Pons (tissue), 1 donor: ENCODE measurements at regions not wholly inside any gene's neighbourhood (a gene's known extent, or its start where the extent isn't known, plus 50 kb on each side); places are given as distances from the start of the nearest gene placed in this dataset.

Experiments used
- DNase-seq: peaks from one replicate; pipeline ENCODE4 v3.0.0-alpha.2; 2016; ENCODE audit warnings: low spot score

DNA sequence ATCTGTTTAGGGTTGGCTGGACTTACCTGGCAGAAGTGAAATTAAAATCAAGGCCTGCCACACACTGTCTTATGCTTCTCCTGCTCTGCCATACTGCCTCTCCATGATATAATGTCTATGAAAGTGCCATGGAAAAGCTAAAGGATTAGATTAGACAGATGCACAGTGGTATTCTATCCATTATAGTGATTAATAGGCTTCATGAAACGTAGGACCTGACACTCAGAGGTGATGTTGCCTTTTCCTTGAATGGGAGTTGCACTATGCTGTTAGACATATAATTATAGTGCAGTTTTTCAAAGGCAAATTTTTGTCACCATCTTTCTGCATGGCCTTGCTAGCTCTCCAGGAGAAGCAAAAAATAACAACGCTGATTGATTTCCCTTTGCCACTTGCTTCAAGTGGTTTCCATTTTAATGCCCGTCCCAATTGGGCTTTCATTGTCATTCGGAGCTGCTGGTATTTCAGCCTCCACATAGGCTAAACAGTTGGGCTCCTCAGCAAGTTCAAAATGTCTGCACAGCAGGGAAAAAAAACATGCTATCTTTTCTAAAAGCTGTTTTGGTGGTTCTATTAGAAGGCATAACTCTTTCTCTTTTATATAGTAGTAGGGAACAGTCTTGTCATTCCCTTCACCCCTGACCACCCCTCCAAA, 502.8 kb upstream of the GOT2 start:
- DNase-seq, result no peak

DNA sequence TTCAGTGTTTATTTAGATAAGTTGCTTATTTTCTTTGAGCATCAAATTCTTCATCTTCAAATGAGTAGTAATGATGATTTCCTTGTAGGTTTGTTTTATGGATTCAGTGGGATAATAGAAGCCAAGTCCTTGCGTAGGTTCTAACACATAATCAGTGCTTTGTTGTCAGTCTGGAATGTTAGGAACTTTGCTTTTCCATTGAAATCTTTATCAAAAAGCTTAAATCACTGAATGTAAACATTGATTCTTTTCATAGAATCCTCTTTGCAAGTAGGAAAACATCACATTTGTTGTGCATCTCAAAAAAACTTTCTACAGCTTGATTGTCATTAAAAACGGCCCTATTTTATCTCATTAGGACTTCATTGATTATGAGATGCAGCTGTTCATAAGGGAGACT, 490.3 kb upstream of the GOT2 start:
- DNase-seq, result no peak

DNA sequence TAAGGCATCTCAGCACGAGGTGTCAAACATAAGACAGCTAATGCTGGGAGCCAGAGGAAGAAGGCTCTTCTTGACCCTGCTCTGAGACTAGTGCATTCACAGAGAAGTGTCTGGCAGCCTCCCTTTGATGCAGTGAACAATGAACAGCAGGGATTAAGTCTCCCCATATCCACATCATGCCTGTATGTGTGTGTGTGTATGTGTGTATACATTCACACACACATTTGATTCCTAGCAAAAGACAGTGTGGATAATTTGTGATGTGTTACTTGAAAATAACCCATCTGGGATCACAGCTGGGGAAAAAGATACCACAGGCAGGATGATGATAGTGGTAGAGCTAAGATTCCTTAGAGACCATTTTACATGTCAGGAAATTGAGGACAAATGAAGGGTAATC, 485.9 kb upstream of the GOT2 start:
- no peak for DNase-seq

DNA sequence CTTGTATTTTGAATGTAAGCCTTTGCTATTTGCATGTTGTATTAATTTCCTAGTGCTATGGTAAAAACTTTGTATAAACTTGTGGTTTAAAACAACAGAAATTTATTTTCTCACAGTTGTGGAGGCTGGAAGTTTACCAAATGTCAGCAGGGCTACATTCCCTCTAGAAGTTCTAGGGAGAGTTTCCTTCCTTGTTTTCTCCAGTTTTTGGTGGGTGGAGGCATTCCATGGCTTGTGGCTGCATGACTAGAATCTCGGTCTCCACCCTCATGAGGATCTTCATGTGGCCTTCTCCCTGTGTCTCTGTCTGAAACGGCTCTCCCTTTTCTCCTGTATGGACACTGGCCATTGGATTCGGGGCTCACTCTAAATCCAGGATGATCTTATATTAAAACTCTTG, 482.2 kb upstream of the GOT2 start:
- no peak for DNase-seq

DNA sequence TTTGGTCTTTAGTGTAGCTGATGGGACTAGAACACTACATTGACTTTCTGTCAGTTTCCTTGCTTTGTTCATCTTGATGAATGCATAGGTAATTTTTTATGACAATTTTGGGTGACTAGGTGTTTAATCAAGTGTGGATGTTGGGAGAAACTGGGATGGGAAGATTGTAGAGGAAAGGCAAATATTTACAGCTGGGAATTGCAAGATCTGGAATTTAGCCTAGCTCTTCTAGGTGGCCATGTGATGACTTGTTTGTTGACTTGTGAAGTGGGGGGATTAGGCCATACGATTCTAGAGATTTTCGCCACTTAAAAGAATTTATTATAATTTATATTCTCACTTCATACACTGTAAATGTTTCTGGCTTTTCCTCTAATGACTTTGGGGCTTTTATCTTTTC, 480.3 kb upstream of the GOT2 start:
- no peak for DNase-seq

DNA sequence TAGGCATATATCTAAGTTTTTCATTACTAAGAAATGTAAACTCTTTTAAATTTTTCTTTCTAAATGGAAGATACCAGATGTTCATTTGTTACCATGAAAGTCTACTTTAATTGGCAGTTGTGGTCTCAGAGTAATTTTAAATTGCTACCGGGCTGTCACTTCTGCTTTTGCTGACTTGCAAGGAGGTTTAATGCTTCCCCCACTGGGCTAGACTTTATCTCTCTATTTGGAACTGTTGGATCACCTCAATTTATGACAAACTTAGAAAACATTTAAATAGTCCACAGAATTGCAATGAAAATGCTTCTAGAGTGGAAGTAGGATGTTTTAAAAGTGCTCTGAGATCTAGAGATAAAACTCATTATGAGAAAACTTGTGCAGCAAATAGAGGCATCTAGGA, 479.8 kb upstream of the GOT2 start:
- DNase-seq, result no peak

DNA sequence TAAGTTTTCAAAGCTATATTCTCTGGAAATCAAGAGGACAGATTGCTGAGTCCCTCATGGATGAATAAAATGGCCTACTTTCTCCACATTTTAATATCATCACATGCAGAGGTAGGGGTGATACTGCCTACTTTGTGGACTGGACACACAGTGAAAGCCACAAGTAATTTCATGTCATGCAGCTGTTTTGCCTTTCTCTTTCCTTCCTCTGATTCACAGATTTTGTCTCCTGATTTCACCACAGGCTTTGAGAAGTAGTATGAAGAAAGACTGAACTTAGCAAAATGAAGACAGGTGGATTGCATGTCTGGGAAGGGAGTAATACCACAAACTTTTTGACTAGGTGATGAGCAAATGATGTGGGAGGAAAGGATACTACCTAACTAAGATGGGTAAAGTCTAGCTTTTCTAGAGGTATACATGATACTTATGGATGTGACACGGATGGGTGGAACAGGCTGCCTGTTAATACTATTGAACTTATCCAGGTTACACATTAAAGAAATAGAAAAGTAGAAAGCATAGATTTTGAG, 478.4 kb upstream of the GOT2 start:
- no peak for DNase-seq

DNA sequence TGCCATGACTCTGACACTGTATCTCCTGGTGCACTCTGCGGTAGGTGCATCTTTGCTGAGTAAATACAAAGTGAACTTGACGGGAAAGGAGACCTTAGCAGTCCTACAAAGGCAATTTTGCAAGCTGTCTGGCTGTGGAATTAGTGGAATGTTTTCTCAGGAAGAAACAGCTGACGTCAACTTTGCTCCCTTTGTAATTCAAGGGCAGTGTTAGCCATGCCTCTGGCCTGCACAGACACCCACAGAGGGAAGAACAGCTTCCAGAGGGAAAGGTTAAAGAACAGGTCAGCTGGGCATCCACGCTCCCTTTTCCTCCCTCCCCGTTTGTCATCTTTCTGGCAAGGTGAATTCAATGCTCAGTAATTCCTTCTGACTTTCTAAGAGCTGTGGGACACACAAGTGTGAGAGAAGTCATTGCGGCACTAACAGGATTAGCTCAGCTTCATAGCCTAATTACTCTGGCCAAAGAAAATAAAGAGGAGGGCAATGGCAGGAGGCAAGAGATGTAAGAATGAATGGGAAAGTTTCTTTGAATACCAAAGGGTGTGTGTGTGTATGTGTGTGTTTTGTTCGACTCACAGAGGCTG, 476.9 kb upstream of the GOT2 start:
- peak; percentile 19 for DNase-seq

DNA sequence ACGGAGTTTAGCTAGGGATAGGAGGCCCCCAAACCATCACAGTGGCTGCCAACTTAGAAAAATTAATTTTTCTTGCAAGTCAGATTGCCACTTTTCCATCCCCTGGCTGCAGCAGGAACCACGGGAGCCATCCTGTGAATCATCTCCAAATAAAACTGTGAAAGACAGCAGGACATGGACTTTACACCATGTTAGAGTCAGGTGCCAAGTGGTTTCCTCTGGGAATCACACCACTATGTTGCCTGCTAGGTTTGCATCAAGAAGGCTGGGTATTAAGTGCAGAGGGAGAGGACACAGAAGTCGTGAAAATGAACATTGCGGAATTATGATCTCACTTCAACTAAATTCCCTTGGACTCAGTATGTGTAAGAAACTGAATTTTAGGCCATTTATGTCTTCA, 471.3 kb upstream of the GOT2 start:
- DNase-seq, result no peak

DNA sequence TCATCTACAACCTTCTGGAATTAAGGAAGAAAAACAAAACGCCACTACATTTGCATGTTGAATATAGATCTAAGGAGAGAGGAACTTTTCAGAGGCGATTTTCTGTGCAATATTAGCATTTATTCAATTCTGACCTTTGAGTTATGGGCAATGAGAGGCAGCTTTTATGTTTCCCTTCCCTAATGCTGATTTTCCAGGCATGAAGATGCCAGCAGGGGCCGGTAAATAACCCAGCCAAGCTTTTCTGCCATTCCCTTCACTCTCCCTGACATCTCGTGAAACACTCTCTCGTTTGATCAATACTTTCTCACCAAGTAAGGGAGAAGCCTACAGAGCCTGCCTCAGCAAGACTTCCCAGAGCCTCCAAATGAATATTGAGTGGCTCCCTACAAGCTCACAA, 470.5 kb upstream of the GOT2 start:
- DNase-seq, result no peak

DNA sequence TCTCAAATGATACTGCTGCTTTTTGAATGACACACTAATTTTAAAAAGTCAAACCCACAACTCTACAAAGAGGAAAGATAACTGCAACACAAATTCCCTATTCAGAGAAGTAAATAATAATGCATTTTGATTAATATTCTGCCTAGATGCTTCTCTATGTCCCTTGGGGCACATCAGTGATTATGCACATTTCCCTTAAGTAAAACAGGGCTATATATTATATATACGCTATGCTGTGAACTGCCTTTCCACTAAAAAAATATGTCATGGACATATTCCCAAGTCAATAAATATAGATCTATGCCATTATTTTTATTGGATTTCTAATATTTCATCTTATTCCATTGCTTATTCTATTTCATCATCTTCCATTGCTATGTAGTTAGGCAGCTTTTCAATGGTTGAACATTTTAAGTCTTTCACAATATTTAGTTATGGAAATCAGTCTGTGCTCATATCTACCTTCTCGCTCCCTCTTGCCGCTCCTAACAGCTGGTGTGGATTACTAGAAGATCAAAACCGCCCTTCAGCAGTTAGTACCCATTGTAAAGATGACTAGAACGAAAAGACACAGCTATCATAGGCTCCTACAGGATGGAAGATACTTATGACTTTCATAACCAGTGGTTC, 468.2 kb upstream of the GOT2 start:
- no peak for DNase-seq

DNA sequence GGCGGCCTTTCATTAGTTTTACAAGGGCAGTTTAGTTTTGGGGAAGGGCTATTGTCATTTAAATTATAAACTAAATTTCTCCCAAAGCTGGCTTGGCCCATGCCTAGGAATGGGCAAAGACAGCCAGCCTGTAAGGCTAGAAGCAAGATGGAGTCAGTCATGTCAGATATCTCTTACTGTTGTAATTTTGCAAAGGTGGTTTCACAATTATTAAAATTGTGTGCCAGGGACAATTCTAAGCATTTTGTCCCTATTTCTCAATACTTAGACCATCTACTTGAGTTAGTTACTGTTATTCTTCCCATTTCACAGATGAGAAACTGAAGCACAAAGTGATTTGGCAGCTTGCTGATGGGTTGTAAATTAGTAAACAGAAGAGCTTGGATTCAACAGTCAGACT, 467.7 kb upstream of the GOT2 start:
- no peak for DNase-seq

DNA sequence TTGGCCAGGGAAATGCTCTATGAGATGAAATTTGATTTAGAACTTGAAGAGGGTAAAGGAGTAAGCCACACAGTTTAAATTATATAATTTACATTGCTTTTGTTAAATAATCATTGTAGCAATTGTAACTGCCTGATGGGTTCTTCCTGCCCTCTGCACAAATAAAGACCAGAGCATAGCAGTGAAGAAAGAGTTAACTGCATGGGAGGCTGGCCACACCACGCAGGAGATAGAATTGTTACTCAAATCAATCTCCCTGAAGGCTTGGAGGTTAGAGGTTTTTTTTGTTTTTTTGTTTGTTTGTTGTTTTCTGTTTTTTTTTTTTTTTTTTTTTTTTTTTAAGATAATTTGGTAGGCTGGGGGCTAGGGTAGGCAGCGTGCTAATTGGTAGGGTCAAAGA, 467.0 kb upstream of the GOT2 start:
- DNase-seq, result no peak

DNA sequence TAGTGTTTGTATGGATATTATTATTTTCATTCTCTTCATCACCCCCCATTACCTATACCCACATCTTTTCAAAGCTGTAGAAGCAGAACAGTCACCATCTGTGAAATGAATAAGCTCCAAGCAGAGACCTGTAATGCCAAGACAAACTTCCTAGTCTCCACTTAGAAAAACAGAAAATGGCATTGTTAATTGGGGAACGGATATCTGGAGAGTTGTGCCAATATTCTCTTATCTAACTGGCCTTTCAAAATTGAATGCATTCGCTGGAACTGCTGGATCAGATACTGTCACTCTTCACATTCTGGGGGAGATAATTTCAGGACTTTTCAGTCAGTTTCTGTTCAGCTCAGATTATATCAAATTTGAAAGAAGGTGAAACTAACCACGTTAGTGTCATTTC, 464.4 kb upstream of the GOT2 start:
- no peak for DNase-seq

DNA sequence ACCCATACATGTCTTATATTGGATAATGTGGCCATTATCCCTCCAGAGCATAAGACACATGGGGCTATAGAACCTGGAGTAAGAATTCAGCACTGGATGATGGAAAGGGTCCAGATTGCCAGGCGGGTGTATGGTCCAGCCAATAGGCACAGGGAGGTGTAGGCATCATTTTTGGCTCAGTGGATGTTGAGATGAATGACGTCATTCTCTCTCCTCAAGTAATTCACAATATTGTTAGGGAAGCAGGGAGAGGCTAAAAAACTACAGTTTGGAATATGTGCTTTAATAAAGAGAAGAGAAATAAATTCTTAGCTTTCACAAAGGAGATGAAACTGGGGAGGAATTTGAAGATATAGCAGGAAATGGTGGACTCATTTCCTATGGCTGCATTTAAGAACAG, 461.1 kb upstream of the GOT2 start:
- no peak for DNase-seq

DNA sequence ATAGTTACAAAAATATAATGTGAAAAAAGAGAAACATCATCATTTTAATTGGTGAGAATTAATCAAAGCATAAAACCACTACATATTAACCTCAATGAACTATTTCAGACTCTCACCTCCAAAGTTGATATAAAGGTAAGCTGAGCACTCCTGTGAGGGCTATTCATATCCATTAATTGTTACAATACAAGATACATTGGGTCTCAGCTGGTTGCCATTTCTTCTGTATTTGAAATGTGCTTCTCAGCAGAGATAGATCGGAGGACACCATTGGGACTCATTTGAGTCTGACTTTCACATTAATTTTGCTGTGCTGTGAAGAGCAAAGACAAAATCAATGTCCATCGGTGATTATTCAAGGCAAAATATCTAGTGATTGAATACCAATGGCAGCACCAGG, 459.5 kb upstream of the GOT2 start:
- DNase-seq, result no peak

DNA sequence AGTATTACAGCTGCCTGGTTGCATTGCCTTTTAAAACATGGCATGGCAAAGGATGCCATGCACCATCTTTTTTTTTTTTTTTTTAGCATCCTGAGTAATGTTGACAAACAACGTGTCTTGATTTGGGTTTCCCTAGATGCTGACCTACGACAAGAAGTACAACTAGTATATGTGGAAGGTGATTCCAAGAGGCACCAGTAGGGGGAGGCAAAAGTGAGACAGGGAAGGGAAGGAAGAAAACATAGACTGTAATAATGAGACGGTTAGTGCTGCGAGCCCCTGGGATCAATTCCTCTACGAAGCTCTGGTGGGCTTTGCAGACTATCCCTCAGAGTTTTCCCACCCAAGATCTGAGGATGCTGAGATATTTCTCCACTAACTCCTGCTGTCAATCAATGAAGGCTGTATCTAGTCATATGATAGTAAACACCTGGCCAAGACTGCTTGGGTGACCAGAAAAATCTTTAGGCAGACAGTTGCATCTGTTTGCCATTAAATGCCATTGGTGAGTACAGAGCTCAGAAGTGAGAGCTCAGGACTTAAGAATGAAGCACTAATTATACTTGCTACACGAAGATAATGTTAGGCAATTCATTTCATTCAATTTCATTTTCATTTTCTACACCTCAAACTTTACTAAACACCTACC, 458.6 kb upstream of the GOT2 start:
- DNase-seq, result peak; percentile 20

DNA sequence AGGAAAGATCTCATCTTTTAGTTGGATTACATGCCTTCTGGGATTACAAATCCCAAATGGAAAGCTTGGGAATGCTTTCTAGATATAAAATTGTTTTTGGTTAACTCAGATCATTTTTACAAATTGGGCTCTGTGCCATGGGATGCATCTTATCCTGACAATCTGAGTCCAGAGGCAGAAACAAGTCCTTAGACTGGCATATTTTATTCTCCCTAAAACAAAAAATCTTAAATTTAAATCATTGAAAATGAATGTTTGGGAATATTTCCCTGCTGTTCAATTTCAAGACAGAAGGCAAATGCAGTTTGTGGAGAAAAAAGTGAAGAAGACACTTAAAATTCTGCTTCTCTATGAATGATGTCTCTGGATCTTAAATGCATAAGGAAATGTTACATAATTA, 456.6 kb upstream of the GOT2 start:
- no peak for DNase-seq

DNA sequence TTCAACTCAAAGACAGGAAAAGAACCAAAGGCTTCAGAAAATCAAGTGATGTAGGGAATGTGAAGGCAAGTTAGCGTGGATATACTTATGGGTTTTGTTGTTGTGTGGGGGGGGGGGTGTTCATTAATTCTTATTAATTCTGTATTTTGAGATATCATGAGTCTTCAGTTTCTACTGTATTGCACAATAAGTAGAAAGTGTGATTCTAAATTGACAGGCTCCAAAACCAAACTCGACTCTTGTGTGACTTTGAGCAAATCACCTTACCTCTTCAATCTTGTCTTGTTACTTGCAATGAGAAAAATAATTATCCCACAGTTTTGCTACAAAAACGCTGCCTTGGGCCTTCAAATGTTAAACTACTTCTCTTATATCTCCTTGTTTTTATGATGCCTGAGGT, 453.9 kb upstream of the GOT2 start:
- DNase-seq, result no peak

DNA sequence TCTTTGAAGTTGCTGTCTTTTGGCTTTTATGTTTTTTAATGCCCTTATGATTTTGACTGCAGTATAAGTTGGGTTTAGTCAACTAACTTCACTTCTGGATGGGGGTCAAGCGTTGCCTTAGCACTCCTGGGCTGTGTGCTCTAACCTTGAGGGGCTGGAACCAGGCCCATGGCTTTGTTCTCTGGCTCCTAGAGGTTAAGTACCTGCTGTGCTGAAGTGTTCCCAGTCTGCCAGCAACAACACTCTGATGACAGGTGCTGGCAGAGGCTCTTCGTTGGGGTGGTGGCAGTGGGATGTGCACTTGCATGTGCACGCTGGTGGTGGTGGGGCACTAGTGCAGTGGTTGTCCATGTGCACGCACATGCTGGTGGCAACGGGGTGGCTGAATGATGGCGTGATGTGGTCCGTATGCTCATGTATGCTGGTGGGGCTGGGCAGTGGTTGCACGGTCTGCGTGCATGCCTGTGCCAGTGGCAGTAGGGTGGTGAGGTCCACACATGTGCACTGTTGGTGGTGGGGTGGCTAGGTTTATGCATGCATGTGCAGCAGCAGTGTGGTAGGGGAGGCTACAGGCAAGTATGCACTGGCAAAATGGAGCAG, 447.8 kb upstream of the GOT2 start:
- no peak for DNase-seq

DNA sequence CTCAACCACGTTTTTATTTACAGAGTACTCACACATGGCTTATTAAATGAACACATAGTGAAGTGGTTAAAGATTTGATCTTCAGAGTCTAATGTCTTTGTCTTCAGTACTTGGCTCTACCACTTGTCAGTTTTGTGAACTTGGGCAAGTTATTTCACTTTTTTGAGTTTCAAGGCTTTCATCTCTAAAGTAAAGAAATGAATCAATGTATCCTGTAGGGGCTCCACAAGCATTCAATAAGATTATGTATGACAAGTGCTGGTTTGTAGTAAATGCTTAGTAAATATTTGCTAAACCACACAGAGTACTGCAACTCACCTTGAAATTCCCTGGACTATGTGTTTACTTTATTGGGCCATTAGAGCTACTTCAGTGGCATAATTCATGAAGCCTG, 446.0 kb upstream of the GOT2 start:
- no peak for DNase-seq

DNA sequence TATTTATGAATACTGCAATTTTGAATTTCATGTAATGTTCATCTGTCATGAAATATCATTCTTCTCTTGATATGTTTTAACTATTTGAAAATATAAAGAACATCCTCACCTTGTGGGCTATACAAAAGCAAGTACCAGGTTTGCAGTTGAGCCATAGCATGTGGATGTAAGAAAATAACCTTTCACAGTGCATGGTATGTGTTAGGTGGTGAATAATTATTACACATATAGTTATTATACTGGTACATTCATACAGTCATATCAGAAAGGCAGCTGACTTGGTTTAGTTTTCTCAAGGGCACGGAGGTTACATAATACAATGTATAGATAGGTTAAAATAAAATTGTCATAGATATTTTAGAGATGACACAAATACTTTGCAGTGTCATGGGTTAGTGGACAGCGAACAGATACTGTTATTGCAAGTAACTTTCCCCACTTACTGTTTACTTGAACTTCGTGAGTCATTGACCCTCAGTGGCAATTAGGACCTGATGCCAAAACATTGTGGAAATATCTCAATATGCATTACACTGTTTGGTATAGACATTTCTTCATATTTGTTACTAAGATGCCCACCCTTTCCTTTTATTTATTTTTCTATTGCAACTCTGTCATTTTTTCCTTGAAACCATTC, 445.4 kb upstream of the GOT2 start:
- DNase-seq, result no peak
